Hippocampal formation (tissue), 2 donors: ENCODE measurements at regions not wholly inside any gene's neighbourhood (a gene's known extent, or its start where the extent isn't known, plus 50 kb on each side); places are given as distances from the start of the nearest gene placed in this dataset.
A peak's percentile ranks its signal among the peaks of the same experiment; 100 is the strongest.

Experiments used
- DNase-seq, 2 donors: peaks; one replicate each; lab custom pipeline; 2025; lab: John Stamatoyannopoulos, UW

DNA sequence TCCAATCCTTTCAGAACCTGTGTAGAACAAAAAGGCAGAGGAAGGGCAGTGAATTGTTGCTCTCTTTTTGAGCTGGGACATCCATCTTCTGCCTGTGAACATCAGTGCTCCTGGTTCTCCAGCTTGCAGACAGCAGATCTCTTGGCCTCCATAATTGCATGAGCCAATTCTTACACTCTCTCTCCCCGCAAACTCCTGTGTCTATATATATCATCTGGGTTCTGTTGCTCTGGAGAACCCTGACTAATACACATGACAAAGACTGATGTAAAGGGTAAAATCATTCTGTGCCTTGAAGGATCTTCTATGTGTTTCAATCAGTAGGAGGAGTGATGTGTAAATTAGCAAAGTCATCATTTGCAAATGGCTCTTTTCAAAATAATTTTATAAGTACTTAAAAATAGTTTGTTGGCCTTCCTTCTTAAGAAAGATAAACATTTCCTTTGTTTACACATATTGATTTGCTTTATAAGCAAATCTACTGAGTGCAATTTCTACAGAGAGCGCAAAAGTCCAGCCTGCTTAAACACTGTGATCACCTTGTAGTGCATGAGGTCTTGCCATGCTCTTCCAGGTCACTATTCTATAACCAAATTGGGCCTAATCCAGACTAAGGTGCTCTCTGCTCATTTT is 154.9 kb upstream of the ANKRD28 start:
- no peak for DNase-seq

DNA sequence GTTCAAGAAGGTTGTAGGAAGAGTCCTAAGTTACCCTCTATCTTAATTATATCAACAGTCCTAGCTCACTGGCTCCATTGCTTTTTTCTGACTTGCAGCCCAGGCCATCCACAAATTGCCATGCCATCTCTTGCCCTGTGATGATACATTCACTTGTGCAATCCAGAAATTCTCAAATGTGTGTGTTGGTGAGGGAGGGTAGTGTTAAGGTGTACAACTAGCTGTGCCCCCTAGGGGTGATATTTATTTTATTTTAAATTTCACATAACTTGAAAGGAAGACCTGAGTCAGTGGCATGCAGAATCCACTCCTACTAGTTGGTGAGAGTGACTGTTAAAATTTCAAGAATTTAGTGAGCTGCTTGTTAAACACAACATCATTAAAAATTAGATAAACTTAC is 156.1 kb upstream of the ANKRD28 start:
- no peak for DNase-seq

DNA sequence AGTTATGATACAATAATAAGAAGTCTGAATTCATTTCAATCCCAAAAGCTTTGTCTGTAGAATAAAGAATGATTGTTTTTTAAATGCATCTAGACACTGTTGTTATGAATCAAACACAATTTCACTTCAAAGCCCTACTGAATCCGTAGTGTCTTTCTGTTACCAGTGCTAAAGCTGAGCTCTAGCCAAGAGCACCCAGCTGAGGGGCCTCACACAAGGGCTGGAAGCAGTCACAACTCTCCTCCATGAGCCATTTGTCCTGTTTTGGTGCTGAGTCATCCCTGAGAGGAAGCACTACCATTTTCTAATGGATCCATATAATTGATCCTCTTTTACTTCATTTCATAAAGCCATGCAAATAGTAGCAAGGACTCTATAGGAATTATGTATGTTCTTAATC is 158.2 kb upstream of the ANKRD28 start:
- peak in 1 of 2 donors; percentile 49 for DNase-seq

DNA sequence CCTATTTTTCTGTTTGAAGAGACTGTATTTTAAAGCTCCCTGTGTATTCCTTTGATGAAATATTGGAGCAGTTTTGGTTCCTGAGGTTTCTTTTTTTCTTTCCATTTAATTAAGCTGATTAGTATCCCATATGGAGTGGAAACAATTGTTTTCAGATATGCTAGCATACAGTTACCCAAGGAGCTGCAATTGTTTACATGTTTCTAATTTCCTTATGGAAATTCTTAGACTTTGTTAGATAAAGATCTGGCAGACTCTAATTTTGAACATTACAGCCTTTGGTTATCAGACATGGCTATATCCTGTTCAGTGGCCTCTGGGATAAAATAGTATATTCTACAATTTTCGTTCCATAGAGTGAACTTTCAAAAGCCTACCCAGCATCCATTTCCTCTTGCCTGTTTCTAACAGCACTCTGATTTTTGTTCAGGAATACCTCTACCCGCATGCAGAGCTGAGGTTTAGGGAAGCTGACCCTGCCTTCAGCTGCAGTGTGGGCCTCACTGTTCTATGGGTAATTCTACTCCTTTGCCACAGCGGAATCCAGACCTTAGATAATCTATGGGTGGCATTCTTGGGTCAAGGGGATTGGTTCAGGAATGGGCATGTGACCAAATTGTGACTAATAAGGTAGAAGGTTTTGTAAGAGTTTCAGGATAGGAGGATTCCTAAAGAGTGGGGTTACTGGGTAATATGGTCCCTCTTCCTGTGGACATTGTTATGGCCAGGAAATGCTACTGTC is 161.1 kb upstream of the ANKRD28 start:
- no peak for DNase-seq

DNA sequence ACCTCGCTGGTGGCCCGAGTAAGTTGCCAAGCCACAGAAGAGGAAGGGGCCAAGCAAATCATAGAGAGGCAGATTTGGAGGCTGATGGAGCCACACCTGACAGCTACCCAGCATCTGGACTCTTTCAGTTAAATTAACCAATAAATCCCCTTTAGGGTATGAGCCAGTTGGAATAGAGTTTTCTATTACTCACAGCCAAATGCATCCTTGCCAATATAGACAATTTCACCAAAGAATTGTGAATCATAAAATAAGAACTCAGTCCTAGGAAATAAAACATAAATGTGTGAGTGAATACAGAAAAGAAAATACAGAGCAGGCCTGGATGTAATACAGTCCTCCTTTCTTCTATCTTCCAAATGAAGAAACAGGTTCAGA is 161.6 kb upstream of the ANKRD28 start:
- DNase-seq, result no peak

DNA sequence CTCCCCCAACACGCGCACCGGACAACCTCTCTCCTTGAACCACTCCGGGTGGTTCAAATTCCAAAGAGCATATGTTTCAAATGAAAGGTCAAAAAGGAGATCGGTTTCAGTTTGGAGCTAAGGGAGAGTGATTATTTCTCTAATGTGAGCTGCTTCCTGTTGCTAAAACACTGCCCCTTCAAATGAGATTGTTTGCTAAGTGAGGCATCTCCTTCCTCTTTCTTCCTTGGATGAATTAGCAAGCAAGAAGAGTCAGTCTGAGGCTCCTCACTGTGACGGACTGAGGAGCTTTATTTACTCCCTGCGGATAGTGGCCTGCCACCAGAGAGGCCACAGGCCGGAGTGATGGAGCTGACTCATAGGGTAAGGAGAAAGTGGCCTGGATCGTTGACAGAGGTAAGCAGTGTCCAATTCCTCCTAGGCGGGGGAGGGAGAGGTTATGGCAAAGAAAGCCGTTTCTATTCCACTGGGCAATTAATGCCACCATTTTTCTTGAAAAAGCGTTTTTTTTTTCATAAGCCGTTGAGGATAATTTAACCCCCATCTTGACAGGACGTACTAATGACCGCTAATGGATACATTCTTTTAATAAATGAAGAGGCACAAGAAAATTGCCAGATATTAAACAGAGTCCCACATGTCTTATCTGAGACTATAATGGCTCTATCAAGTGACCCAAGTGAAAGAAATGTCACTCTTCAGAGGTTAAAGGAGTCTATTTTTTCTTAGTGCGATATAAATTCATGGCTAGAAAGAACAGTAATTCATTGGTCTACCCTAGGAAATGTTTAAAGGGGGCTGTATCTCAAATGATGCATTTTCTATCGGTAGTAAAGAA is 167.0 kb upstream of the ANKRD28 start:
- DNase-seq, result no peak

DNA sequence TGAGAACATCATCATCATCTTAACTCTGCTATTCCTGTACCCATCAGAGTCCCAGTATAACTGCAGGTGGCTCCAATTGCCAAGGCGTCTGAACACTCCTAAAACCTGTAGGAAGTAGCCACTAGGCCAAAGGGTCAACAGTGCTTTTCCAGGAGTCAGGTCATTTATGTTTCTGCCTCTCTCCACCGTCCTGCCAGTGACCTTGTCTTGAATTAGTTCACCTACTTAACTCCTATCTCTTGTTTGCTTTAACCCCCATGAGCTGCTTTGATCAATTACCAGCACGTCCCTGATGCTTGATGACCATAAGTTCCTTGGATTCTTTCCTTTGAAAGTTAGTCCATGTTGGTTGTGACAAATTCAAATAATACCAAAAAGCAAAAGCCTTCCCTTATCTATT is 169.8 kb upstream of the ANKRD28 start:
- no peak for DNase-seq

DNA sequence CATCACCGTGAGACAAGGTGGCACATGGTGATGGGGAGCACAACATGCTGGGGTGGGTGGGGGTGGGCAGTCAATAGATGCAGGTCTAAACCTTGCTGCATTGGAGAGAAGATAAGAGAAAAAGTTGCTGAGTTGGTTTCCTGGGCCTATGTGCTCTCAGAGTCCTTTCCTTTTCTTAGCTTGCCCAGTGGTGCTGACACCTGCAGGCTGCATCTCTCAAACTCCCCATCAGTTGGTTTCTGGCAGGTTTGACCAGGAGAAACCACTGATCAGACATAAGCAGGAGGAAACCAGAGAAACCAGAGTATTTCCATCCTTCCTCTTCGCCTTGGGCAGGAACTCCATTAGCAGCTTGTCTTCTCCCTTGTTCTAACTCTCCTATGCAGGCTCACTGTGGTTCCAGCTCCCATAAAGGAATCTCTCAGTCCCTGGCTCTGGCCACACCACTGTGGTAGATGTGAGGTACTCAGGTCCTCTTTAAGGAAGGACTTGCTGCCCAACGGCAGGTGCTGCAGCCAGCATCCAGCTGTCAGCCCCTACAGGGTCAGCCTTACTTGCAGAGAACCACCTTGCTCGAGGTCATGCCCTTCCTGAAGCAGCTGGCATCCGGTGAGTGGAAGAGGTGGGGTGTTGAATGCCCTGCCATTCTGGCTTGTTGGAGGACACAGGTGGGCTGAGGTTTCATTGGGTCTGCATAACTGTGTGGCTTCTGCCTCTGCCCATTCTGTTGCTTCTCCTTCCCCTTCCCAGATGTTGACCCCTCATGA is 172.3 kb upstream of the ANKRD28 start:
- no peak for DNase-seq

DNA sequence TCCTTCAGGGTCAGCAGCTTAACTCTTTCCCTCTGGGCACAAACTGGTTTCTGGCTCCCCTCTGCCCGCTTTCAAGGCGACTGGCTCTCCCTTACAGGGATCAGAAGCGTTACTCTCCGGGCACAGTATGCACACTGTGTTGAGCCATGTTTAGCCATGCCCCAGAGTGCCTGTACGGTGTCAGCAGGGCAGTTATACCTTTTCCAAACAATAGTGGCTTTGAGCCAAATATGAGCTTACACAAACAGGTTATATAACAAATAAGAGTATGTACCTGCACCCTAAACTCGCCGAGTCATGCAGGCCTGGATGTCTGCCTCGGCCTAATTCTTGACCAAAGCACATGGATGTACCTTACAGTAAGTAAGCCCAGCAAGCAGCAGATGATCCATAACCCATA is 175.6 kb upstream of the ANKRD28 start:
- no peak for DNase-seq

DNA sequence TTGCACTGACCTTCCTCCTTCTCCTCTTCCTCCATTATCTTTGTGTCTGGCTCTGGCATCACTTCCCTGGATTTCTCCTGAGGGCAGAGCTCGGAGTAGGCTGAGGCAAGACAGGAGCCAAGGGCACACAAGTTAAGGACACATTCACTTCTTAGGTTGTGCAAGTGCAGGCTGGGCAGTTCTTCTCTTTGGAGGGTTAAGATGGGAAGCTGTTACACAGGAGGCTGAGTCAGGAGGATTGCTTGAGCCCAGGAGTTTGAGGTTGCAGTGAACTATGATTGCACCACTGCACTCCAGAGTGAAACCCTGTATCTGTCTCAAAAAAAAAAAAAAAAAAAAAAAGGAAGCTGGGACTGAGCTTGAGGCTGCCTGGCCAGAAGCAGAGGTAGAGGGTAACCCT is 176.2 kb upstream of the ANKRD28 start:
- DNase-seq, result no peak

DNA sequence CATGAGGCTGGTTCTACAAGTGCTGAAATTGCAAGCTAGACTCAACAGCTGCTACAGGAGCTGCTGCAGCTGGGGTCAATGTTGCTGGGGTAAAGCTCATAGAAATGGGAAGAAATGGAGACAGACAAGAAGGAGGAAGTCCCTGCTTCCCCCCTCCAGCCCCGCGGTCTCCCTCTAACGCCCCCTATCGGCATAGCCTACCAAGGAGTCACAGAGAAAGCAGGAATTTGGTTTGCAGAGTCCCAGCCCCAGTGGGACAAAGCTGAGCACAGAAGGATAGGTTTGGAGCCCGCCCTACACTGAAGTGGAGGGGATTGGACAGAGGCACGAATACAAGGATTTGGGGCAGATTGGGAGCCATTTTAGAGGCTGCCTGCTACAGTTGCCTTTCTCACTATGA is 176.9 kb upstream of the ANKRD28 start:
- DNase-seq, result no peak

DNA sequence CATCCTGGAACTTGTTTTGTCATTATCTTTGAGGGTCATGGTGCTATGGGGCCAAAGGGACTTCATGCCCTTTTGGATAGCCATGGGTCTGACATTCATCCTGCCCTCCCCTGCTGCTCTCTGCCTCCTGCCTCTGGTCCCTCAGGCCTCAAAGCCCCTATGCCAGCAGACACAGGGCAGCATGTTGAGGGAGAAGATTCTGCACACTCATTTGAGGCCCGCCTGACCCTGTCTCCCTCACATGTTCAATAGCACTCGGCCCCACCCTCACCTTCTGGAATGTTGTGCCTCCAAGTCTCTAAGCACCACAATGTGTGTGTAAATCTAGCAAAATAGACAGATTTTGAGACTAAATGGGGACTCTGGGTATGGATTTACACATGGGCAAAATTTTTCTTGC is 178.7 kb upstream of the ANKRD28 start:
- no peak for DNase-seq

DNA sequence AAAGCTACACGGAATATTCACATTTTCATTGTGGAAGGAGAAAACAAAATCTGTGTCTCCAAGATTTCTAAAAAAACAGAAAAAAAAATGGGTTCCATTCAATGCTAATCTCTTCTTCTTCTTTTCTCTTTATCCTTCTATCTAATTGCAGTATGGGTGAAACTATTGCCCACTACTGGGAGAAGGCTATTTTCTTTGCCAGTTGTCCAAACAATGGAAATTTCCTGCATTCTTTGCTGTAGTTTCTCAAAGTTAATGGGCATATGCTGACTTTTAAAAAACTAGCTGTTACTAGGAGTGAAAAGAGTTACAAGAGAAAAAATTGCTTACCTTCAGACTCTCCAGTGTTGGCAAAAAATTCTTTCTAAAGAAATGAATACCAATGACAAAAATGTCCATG is 179.3 kb upstream of the ANKRD28 start:
- DNase-seq, result no peak

DNA sequence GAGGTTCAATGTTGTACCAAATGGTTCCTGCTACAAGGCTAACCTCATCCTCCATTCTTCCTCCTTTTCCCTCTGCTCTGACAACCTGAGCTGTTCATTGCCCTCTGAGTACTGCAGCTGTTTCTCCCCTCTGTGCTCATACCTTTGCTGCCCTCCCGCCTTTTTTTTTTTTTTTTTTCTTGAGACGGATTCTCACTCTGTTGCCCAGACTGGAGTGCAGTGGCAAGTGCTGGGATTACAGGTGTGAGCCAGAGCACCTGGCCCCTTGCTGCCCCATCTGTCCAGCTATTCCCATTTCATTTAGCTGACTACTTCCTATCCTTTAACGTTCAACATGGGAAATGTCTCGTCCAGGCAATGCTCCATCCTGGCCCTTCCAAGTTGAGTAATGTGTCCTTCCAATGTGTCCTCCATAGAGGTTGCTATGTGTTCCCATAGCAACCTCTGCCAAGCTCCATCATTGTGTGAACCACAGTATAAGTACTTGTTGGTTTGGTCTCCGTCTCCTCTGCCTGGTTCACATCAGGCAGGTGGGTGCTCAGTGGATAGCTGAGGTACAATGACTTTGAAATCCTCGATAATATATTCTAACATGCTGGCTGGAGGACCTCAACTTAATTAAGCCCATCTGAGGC is 179.9 kb upstream of the ANKRD28 start:
- no peak for DNase-seq

DNA sequence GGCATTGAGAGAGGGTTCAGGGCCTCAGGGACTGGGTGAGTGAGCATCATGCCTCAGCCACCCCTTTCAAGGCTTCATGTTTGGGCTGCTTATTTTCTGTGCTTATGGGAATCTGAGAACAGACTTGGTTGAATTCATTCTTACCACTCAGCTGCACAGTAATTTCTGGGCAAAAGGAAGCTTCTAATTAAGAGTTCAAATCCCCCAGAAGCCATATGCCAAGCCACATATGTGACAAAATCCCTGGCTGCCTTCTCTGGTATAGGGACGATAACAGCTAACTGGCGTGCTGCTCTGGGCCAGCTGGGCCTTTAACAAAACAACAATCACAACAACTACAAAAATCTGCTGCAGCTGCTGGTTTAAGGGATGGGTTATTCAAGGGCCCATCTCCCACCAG is 181.0 kb upstream of the ANKRD28 start:
- no peak for DNase-seq

DNA sequence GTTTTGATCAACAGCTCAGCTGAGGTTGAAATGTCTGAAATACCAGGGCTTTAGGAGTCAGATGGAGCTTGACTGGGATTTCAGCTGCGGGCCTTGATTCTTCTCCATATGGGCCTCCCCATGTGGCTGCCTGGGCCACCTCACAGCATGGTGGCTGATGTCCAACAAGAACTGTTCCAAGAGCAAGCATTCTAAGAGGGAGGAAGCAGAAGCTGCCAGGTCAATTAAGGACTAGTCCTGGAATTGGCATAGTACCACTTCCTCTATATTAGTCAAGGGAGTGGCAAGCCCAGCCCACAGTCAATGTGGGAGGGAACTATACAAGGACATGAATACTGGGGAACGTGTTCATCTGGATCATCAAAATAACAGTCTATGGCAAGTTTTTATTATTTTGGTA is 181.7 kb upstream of the ANKRD28 start:
- DNase-seq, result no peak

DNA sequence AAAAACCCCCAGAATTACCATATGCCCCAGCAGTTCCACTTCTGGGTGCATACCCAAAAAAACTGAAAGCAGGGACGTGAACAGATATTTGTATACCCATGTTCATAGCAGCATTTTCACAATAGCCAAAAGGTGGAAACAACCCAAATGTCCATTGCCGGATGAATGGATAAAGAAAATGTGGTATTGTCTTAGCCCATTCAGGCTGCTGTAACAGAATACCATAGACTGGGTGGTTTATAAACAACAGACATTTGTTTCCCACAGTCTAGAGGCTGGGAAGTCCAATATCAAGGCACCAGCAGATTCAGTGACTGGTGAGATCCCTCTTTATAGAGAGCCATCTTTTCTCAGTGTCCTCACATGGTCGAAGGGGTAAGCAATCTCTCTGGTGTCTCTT is 182.1 kb upstream of the ANKRD28 start:
- no peak for DNase-seq

DNA sequence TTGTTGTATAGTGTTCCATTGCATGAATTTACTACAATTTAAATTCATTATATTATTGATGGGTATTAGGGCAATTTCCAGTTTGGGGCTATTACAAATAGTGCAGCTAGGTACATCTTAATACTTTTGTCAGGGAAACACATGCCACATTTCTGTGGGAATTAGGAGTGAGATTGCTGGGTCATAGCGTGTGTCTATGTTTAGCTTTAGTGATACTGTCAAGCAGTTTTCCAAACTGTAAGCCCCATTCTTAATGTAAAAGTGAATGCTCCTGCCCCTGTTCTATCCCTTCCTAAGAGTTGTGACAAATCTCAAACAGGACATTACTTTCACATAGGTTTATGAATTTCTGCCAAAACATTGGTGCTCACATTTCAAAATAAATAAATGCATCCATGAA is 184.5 kb upstream of the ANKRD28 start:
- no peak for DNase-seq

DNA sequence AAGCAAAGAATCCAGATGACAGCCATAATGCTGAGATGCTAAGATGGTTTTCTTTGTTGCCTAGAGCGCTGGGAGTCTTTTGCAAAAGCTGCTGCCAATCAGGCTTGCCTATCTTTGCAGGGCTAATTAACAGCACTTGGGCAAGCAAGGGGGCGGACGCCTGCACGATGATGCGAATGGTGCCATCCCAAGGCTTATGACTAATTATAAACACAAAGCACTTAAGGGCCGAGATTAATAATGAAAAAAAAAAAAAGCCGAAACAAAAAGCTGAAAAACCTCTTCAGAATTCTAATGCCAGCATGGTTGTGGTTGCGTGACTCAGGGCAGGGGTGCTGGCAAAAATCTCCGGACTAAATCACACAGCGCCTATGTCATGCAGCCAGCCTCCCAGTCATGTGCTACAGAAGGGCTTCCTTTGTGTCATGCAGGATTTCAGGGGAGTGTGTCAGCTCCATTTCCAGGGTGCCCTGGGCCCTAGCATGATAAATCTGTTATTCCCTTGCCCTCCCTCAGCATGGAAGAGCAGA is 185.0 kb upstream of the ANKRD28 start:
- peak; percentile 43 to 61 for DNase-seq

DNA sequence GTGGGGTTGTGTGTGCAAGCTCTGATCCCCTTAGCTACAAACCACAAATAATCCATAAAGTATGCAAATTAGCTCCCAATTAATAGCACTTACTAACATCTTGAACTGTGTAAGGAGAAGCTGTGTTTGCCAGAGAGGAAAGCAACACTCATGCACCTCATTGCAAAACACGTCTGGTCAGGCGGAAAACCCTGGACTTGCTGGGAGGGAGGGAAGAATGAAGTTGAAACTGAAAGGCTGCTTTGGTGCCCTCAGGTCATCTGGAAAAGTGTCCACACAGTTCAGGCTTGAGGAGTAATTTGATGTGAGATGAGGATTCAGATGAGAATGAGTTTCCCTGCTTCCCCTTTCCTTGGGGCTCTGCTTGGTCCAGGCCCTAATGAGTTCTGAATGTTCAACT is 185.5 kb upstream of the ANKRD28 start:
- DNase-seq, result no peak

DNA sequence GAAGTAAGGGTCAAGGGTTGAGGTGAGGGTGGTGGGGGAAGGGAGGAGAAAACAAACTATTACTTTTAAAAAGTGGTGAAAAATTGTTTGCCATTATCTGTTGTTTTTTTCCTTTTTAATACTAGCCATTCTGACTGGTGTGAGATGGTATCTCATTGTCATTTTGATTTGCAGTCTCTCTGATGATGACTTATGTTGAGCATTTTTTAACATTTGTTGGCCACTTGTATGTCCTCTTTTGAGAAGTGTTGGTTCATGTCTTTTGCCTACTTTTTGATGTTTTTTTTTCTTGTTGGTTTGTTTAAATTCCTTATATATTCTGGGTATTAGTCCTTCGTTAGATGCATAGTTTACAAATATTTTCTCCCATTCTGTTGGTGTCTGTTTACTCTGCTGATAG is 185.9 kb upstream of the ANKRD28 start:
- no peak for DNase-seq

DNA sequence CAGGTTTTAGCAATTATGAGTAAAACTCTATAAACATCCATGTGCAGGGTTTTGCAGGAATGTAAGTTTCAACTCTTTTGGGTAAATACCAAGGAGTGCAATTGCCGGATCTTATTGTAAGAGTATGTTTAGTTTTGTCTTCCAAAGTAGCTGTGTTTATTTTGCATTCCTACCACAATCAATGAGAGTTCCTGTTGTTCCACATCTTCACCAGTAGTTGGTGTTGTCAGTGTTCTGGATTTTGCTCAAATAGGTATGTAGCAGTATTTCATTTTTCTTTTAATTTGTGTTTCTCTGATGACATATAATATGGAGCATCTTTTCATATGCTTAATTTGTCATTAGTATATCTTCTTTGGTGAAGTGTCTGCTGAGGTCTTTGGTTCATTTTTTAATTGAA is 185.1 kb upstream of the GALNT15 start:
- no peak for DNase-seq
